Right atrium auricular region (tissue), 2 donors: ENCODE measurements at regions not wholly inside any gene's neighbourhood (a gene's known extent, or its start where the extent isn't known, plus 50 kb on each side); places are given as distances from the start of the nearest gene placed in this dataset.
A peak's percentile ranks its signal among the peaks of the same experiment; 100 is the strongest.

Experiments
- DNase-seq: peaks from one replicate; pipeline ENCODE4 v3.0.0-alpha.2; 2019; ENCODE audit warnings: low spot score
- H3K27ac ChIP-seq, 2 donors: fragments of 200-600 bp; sonication (generic); 1 replicate in 1 of 2; 2 replicates in 1 of 2; pipeline ENCODE4 v1.5.1; 2016 to 2019
- H3K27me3 ChIP-seq, 2 donors: fragments of 200-600 bp; sonication (generic); one replicate each; pipeline versions ENCODE4 v1.5.1 to v1.6.0; 2017 to 2019
- H3K36me3 ChIP-seq: fragments of 200-600 bp; sonication (generic); one replicate; pipeline ENCODE4 v1.5.1; 2016
- H3K4me1 ChIP-seq, 2 donors: fragments of 200-600 bp; sonication (generic); one replicate each; pipeline versions ENCODE4 v1.5.1 to v1.6.0; 2017 to 2019
- H3K4me3 ChIP-seq, 2 donors: fragments of 200-600 bp; sonication (generic); 1 replicate in 1 of 2; 2 replicates in 1 of 2; pipeline ENCODE4 v1.5.1; 2017 to 2019; ENCODE audit warnings: mild to moderate bottlenecking in 1 of 2, moderate library complexity in 1 of 2
- H3K9me3 ChIP-seq, 2 donors: fragments of 200-600 bp; sonication (generic); one replicate each; pipeline ENCODE4 v1.5.1; 2019
- TF ChIP-seq, protein P1 (sequence below), 2 donors: fragments of 200-600 bp; sonication (generic); IDR thresholded peaks; one replicate each; pipeline ENCODE4 v1.5.1; 2019; ENCODE audit warnings: antibody characterized with exemption in 2 of 2

DNA sequence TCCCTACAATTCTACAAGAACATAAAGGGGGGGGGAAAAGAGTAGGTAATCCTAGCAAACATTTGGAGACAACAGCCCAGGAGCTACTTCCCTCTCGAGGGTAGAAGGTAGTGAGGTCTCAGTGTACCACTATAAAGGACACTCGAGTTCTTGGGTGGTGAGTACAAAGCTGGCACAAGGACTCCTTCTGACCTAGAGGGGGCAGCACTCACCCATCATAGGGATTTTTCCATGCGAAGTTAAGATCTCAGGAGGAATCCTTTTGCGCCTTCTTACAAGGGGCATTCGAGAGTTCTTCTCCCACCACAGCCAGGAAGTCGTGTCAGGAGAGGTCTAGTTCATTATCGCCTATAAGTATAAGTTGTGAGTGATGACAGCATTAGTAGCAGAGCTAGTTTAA, 200.2 kb upstream of the RBM19 start:
- peaks cover 0 to 5% of the 10 kb centered on the region in 2 donors for H3K4me1 ChIP-seq
- peak; percentile 68 for DNase-seq
- no peaks in the 10 kb centered on the region for H3K9me3 ChIP-seq
- no peak overlapping the region for H3K4me3 ChIP-seq
- no peaks in the 10 kb centered on the region for H3K27me3 ChIP-seq
- TF ChIP-seq, protein P1, sequence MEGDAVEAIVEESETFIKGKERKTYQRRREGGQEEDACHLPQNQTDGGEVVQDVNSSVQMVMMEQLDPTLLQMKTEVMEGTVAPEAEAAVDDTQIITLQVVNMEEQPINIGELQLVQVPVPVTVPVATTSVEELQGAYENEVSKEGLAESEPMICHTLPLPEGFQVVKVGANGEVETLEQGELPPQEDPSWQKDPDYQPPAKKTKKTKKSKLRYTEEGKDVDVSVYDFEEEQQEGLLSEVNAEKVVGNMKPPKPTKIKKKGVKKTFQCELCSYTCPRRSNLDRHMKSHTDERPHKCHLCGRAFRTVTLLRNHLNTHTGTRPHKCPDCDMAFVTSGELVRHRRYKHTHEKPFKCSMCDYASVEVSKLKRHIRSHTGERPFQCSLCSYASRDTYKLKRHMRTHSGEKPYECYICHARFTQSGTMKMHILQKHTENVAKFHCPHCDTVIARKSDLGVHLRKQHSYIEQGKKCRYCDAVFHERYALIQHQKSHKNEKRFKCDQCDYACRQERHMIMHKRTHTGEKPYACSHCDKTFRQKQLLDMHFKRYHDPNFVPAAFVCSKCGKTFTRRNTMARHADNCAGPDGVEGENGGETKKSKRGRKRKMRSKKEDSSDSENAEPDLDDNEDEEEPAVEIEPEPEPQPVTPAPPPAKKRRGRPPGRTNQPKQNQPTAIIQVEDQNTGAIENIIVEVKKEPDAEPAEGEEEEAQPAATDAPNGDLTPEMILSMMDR (IDR thresholded peaks at IDR 0.05) = peak; percentile 60 to 75
- H3K36me3 ChIP-seq = no peaks in the 10 kb centered on the region
- H3K27ac ChIP-seq = no peak overlapping the region

DNA sequence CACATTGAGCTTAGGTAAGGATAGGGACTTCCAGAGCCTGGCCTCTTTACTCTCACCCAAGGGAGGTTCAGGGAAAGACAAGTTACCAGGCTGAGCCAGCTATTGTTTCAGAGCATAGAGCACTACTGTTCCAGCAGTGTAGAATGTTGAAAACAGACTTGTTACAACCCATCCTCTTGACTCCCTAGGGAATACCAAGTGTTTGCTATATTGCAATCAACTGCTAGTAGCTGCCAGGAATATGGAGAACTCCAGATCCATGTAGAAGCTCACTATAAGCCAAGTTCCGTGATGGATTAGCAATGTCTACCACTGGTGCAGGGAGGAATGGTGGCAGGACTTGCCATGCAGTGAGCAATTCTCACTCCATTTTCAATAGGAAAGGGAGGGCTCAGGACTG, 199.8 kb upstream of the RBM19 start:
- H3K4me3 ChIP-seq = no peak overlapping the region
- peaks cover 0 to 5% of the 10 kb centered on the region in 2 donors for H3K4me1 ChIP-seq
- H3K9me3 ChIP-seq = no peaks in the 10 kb centered on the region
- no peak overlapping the region for H3K27ac ChIP-seq
- no peaks in the 10 kb centered on the region for H3K36me3 ChIP-seq
- TF ChIP-seq, protein P1 (IDR thresholded peaks at IDR 0.05) = no peak
- no peaks in the 10 kb centered on the region for H3K27me3 ChIP-seq
- DNase-seq = no peak

DNA sequence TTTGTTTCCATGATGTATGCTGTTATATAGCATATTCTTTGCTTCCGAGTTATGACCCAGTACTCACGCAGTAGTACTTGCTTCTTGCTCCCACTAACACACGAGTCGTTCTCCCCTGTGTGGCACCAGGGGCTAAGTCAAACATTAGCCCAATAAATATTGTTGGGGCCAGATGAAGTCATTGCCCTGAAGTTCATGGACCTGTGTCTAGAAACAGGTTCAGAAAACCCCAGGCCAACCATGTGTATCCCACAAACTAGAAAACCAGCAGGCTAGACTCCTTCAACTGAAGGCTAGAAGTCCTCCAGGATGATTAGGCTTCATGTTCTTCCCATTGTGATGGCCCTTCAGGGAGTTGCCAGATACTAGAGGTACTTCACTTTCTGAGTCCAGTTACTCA, 198.2 kb upstream of the RBM19 start:
- no peak for DNase-seq
- Histone ChIP-seq H3K27ac (no peak overlapping the region), H3K4me1 (peaks cover 0 to 5% of the 10 kb centered on the region in 2 donors), H3K27me3 (no peaks in the 10 kb centered on the region), H3K36me3 (no peaks in the 10 kb centered on the region), H3K9me3 (no peaks in the 10 kb centered on the region), H3K4me3 (no peak overlapping the region)
- TF ChIP-seq, protein P1 (IDR thresholded peaks at IDR 0.05) = no peak

DNA sequence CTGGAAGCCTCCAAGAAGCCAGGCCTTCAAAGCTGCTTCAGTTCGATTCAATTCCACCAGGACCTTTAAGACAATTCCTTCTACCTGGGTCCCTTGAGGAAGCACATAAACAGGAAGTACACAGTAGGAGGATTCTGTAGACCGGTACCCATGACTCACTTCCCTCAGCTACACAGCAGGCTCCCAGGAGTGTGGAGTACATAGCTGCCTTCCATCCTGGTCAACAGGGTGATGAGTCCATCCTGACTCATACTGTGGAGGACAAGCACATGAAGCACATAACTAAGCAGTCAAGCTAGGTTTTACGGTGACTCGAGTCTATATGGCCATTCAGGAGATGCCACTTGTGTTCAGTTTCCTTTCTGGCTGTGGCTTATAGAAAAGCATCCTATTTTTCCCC, 197.6 kb upstream of the RBM19 start:
- TF ChIP-seq, protein P1 (IDR thresholded peaks at IDR 0.05) = no peak
- H3K9me3 ChIP-seq = no peaks in the 10 kb centered on the region
- H3K27ac ChIP-seq = no peak overlapping the region
- peaks cover 0 to 5% of the 10 kb centered on the region in 2 donors for H3K4me1 ChIP-seq
- no peak overlapping the region for H3K4me3 ChIP-seq
- no peaks in the 10 kb centered on the region for H3K27me3 ChIP-seq
- H3K36me3 ChIP-seq = no peaks in the 10 kb centered on the region
- no peak for DNase-seq

DNA sequence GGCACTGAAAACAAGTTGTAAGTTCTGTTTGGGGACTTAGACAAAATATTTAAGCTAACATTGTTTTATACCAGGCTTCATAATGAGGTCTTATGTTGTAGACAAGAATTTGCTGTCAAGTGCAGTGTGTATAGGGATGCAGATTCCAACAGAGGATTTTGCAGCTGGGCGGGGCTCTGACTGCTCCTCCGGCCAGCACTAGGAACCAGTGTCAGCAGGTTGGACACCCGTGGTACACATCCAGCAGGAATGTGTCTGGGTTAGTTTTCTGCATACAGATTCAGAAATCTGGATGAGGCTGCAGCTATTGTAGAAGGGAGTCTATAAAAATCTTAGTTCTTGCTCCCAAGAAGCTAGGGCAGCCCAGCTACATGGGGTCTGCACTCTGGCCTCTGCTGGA, 194.3 kb upstream of the RBM19 start:
- no peaks in the 10 kb centered on the region for H3K9me3 ChIP-seq
- H3K36me3 ChIP-seq = no peaks in the 10 kb centered on the region
- H3K4me1 ChIP-seq = no peaks in the 10 kb centered on the region
- DNase-seq = no peak
- no peak overlapping the region for H3K27ac ChIP-seq
- no peak overlapping the region for H3K4me3 ChIP-seq
- H3K27me3 ChIP-seq = no peaks in the 10 kb centered on the region
- TF ChIP-seq, protein P1 (IDR thresholded peaks at IDR 0.05) = no peak

DNA sequence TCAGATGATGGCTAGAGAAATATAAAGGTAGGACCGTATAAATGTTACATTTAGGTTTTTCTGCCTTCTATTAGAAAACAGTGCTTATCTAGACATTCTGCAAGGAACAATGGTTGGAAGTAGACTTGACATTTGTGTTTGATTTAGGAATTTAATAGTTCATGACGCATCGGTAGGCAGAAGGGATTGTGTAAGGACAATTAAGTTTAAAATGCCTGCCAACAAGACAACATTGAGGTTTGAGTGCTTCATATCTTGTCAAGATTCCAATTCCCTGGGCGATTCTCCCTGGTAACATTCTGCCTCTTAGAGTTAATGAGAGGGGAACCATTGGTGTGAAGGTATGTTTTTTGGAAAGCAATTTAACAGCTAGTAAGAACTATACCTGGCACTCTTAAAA, 186.8 kb upstream of the RBM19 start:
- H3K4me1 ChIP-seq = no peaks in the 10 kb centered on the region
- H3K36me3 ChIP-seq = no peaks in the 10 kb centered on the region
- H3K4me3 ChIP-seq = no peak overlapping the region
- H3K9me3 ChIP-seq = no peaks in the 10 kb centered on the region
- DNase-seq = no peak
- H3K27ac ChIP-seq = no peak overlapping the region
- TF ChIP-seq, protein P1 (IDR thresholded peaks at IDR 0.05) = no peak
- H3K27me3 ChIP-seq = no peaks in the 10 kb centered on the region
